Common myeloid progenitor, CD34-positive (primary cell): ENCODE measurements at regions not wholly inside any gene's neighbourhood (a gene's known extent, or its start where the extent isn't known, plus 50 kb on each side); places are given as distances from the start of the nearest gene placed in this dataset.

Experiments used
- CTCF ChIA-PET: fragments of 350-600 bp; sonication (Branson Sonifier 250); formaldehyde crosslinking; loops from one replicate; lab custom pipeline; 2021; ENCODE audit warnings: antibody characterized with exemption; lab: Charles Lee
- POLR2A ChIA-PET: fragments of 350-600 bp; sonication (Branson Sonifier 250); formaldehyde crosslinking; loops from one replicate; lab custom pipeline; 2021; ENCODE audit warnings: antibody characterized with exemption; lab: Charles Lee
- DNase-seq, 3 donors: peaks; one replicate each; pipeline versions ENCODE4 v3.0.0 to v3.0.0-alpha.2; 2013
- H3K27ac ChIP-seq, 2 experiments: 1 replicate in 1 of 2; 2 replicates in 1 of 2; pipeline ENCODE4 v1.7.0; 2013; ENCODE audit warnings: inconsistent platforms in 2 of 2, low read length in 2 of 2, mild to moderate bottlenecking in 2 of 2, low read depth in 1 of 2, moderate library complexity in 1 of 2; ENCODE audit not compliant: severe bottlenecking in 2 of 2, insufficient read depth in 1 of 2, poor library complexity in 1 of 2
- H3K27me3 ChIP-seq, 5 experiments: replicated peaks in 2 of 5; 1 replicate in 3 of 5; 2 replicates in 2 of 5; pipeline versions ENCODE4 v1.6.1 to v1.7.0; 2013; ENCODE audit warnings: low read length in 4 of 5, mild to moderate bottlenecking in 2 of 5, moderate library complexity in 2 of 5, inconsistent platforms in 1 of 5; ENCODE audit not compliant: insufficient read depth in 5 of 5, control insufficient read depth in 4 of 5
- H3K36me3 ChIP-seq, 4 experiments: 1 replicate in 2 of 4; 2 replicates in 2 of 4; pipeline versions ENCODE4 v1.6.1 to v1.7.0; 2013; ENCODE audit warnings: low read length in 3 of 4, control low read depth in 1 of 4, mild to moderate bottlenecking in 1 of 4; ENCODE audit not compliant: control insufficient read depth in 4 of 4, insufficient read depth in 4 of 4
- H3K4me1 ChIP-seq, 4 experiments: 1 replicate in 3 of 4; 2 replicates in 1 of 4; pipeline versions ENCODE4 v1.6.1 to v1.7.1; 2013; ENCODE audit warnings: low read length in 3 of 4, mild to moderate bottlenecking in 3 of 4, control low read depth in 1 of 4, inconsistent platforms in 1 of 4, moderate library complexity in 1 of 4; ENCODE audit not compliant: control insufficient read depth in 4 of 4, insufficient read depth in 4 of 4; ENCODE audit errors: control extremely low read depth in 1 of 4
- H3K4me3 ChIP-seq, 7 experiments: 1 replicate in 4 of 7; 2 replicates in 3 of 7; pipeline versions ENCODE4 v1.5.1 to v1.7.0; 2013; ENCODE audit warnings: mild to moderate bottlenecking in 7 of 7, low read length in 6 of 7, moderate library complexity in 6 of 7, inconsistent platforms in 2 of 7, low read depth in 2 of 7, control low read depth in 1 of 7; ENCODE audit not compliant: insufficient read depth in 4 of 7, control insufficient read depth in 1 of 7; ENCODE audit errors: extremely low read depth in 1 of 7
- H3K9me3 ChIP-seq, 5 experiments: 1 replicate in 4 of 5; 2 replicates in 1 of 5; pipeline versions ENCODE4 v1.6.1 to v1.7.1; 2013; ENCODE audit warnings: low read length in 4 of 5, mild to moderate bottlenecking in 2 of 5, inconsistent platforms in 1 of 5, low read depth in 1 of 5, moderate library complexity in 1 of 5; ENCODE audit not compliant: control insufficient read depth in 4 of 5, insufficient read depth in 2 of 5; ENCODE audit errors: control extremely low read depth in 1 of 5
- WGBS: methylation state at CpG from one replicate; pipeline ENCODE4 v1.1.5; 2013; ENCODE audit not compliant: insufficient coverage; 5-methylcytosine and 5-hydroxymethylcytosine counted together

GRCh38 chr4:112884406-112884805 lies 165.0 kb upstream of the ANK2 start:
- Histone ChIP-seq H3K4me1 (no peaks in the 10 kb centered on the region), H3K27me3 (peaks cover 0 to 2% (median 0%) of the 10 kb centered on the region in 5 experiments), H3K4me3 (no peak overlapping the region), H3K9me3 (no peaks in the 10 kb centered on the region), H3K27ac (no peak overlapping the region), H3K36me3 (no peaks in the 10 kb centered on the region)
- ChIA-PET CTCF (no interaction called here), POLR2A (no interaction called here)
- WGBS, result 100% methylated on average over 1 of the region's 1 CpG
- no peak for DNase-seq

GRCh38 chr4:112885897-112886296 lies 163.6 kb upstream of the ANK2 start:
- Histone ChIP-seq H3K36me3 (no peaks in the 10 kb centered on the region), H3K27me3 (peaks cover 0 to 2% (median 0%) of the 10 kb centered on the region in 5 experiments), H3K4me1 (no peaks in the 10 kb centered on the region), H3K27ac (no peak overlapping the region), H3K4me3 (no peak overlapping the region), H3K9me3 (no peaks in the 10 kb centered on the region)
- ChIA-PET CTCF (interaction anchor here (1.4 kb wide), 1 partner anchor 11 kb away, joined by 5 read pairs; no protein-coding TSS in a partner anchor), POLR2A (no interaction called here)
- WGBS, result 100% methylated on average over 1 of the region's 2 CpGs
- no peak for DNase-seq

- no peaks in the 10 kb centered on the region for H3K27me3 ChIP-seq
- no peak overlapping the region for H3K27ac ChIP-seq
- no peak overlapping the region for H3K4me3 ChIP-seq
- WGBS, result 100% methylated on average over 1 of the region's 2 CpGs
- no peaks in the 10 kb centered on the region for H3K4me1 ChIP-seq
- H3K36me3 ChIP-seq, result no peaks in the 10 kb centered on the region
- ChIA-PET CTCF (interaction anchor here (0.8 kb wide), 1 partner anchor 8 kb away, joined by 3 read pairs; no protein-coding TSS in a partner anchor), POLR2A (no interaction called here)
- no peak for DNase-seq
- no peaks in the 10 kb centered on the region for H3K9me3 ChIP-seq
Observed at GRCh38 chr4:112888622-112889021, 160.8 kb upstream of the ANK2 start.

- Histone ChIP-seq H3K9me3 (no peaks in the 10 kb centered on the region), H3K4me1 (no peaks in the 10 kb centered on the region), H3K27ac (no peak overlapping the region), H3K27me3 (no peaks in the 10 kb centered on the region), H3K36me3 (no peaks in the 10 kb centered on the region), H3K4me3 (no peak overlapping the region)
- DNase-seq, result no peak
- ChIA-PET POLR2A (no interaction called here), CTCF (interaction anchor here (1.4 to 1.5 kb wide), 2 partner anchors 9 to 63 kb away, joined by 3 to 4 read pairs; no protein-coding TSS in a partner anchor)
Observed at GRCh38 chr4:112889199-112889598, 160.3 kb upstream of the ANK2 start.

- Histone ChIP-seq H3K36me3 (no peaks in the 10 kb centered on the region), H3K9me3 (no peaks in the 10 kb centered on the region), H3K4me1 (no peaks in the 10 kb centered on the region), H3K4me3 (no peak overlapping the region), H3K27me3 (peaks cover 0 to 3% (median 0%) of the 10 kb centered on the region in 5 experiments), H3K27ac (no peak overlapping the region)
- ChIA-PET POLR2A (no interaction called here), CTCF (interaction anchor here (1.4 to 1.5 kb wide), 2 partner anchors 9 to 62 kb away, joined by 3 to 4 read pairs; no protein-coding TSS in a partner anchor)
- WGBS, result no CpG with 5 or more reads among the region's 5 CpGs
- DNase-seq, result no peak
Observed at GRCh38 chr4:112889619-112890527, 159.6 kb upstream of the ANK2 start.

GRCh38 chr4:112894480-112894879 lies 155.0 kb upstream of the ANK2 start:
- Histone ChIP-seq H3K4me3 (no peak overlapping the region), H3K9me3 (no peaks in the 10 kb centered on the region), H3K4me1 (no peaks in the 10 kb centered on the region), H3K27me3 (peaks cover 0 to 20% (median 7%) of the 10 kb centered on the region in 5 experiments), H3K36me3 (no peaks in the 10 kb centered on the region), H3K27ac (no peak overlapping the region)
- DNase-seq, result no peak
- ChIA-PET CTCF (no interaction called here), POLR2A (no interaction called here)
- WGBS, result no CpG with 5 or more reads among the region's 3 CpGs

- CTCF ChIA-PET, result no interaction called here
- H3K4me1 ChIP-seq, result no peaks in the 10 kb centered on the region
- no peaks in the 10 kb centered on the region for H3K9me3 ChIP-seq
- H3K27me3 ChIP-seq, result peaks cover 0 to 22% (median 7%) of the 10 kb centered on the region in 5 experiments
- H3K27ac ChIP-seq, result no peak overlapping the region
- H3K36me3 ChIP-seq, result no peaks in the 10 kb centered on the region
- no peak overlapping the region for H3K4me3 ChIP-seq
- no CpG with 5 or more reads among the region's 1 CpG for WGBS
- POLR2A ChIA-PET, result no interaction called here
- DNase-seq, result no peak
Observed at GRCh38 chr4:112894951-112895350, 154.5 kb upstream of the ANK2 start.
